ENCODE measurements at regions not wholly inside any gene's neighbourhood (a gene's known extent, or its start where the extent isn't known, plus 50 kb on each side); places are given as distances from the start of the nearest gene placed in this dataset.

- TF ChIP-seq RBBP5 (conservative IDR thresholded peaks at IDR 0.05) (no peak), CBFB (IDR thresholded peaks at IDR 0.05; ENCODE audit: low read depth) (no peak), ZZZ3 (IDR thresholded peaks at IDR 0.05; ENCODE audit: control insufficient read depth, insufficient read length, low read depth) (no peak)
These were observed 73.4 kb upstream of the GPRIN3 start (continued) for GRCh38 chr4:89380980-89381379.

- H3K9me3 ChIP-seq (replicated peaks; ENCODE audit: control insufficient read depth, insufficient read depth, low read length): no peaks in the 10 kb centered on the region
- no peaks in the 10 kb centered on the region for H3K79me2 ChIP-seq (ENCODE audit: control insufficient read depth, insufficient read depth, low read length)
- no peak overlapping the region for H3K9ac ChIP-seq (ENCODE audit: control insufficient read depth, insufficient read depth, low read length)
- no peaks in the 10 kb centered on the region for H3K4me1 ChIP-seq (ENCODE audit: control insufficient read depth, insufficient read depth, low read length)
- 0% methylated on average over 1 of the region's 1 CpG for WGBS (ENCODE audit: insufficient coverage, insufficient replicate concordance, low lambda C conversion rate, missing lambda C conversion rate)
- ATAC-seq (no peak), DNase-seq (ENCODE audit: low read depth, low spot score) (no peak), FAIRE-seq (no peak)
- H4K20me1 ChIP-seq (ENCODE audit: control insufficient read depth, insufficient read depth): no peaks in the 10 kb centered on the region
- SMC1A ChIA-PET (ENCODE audit: uncharacterized antibody, unreplicated experiment): interaction anchor here (0.9 kb wide), 1 partner anchor 26 kb away, joined by 3 read pairs; no protein-coding TSS in a partner anchor
- RAD21 ChIA-PET (ENCODE audit: unreplicated experiment): no interaction called here
- intact Hi-C loops (cut with micrococcal nuclease; ENCODE audit: unreplicated experiment): no loop called here
- no peak overlapping the region for H3K4me2 ChIP-seq (ENCODE audit: control insufficient read depth, insufficient read depth)
- no peak overlapping the region for H2AFZ ChIP-seq (ENCODE audit: control insufficient read depth, low read depth, low read length)
- CTCF ChIA-PET: no interaction called here
- no peaks in the 10 kb centered on the region for H3K36me3 ChIP-seq (ENCODE audit: control insufficient read depth in 2 of 2, insufficient read depth in 2 of 2, low read length in 1 of 2)
- no peaks in the 10 kb centered on the region for H3K27me3 ChIP-seq (replicated peaks in 1 of 2; ENCODE audit: control insufficient read depth in 2 of 2, insufficient read depth in 2 of 2, low read length in 1 of 2)
- BruUV-seq (replicated peaks): no TSS peak
- in situ Hi-C loops (cut with MboI): no loop called here
- TF ChIP-seq CHD4 (IDR thresholded peaks at IDR 0.05) (no peak), YBX1 (IDR thresholded peaks at IDR 0.05) (no peak), E2F8 (IDR thresholded peaks at IDR 0.05; ENCODE audit: low read depth, partially characterized antibody) (no peak), BCL3 (IDR thresholded peaks at IDR 0.05; ENCODE audit: borderline replicate concordance, insufficient read depth, low read depth, low read length, poor library complexity, severe bottlenecking) (no peak), LARP7 (IDR thresholded peaks at IDR 0.05) (no peak), KAT2A (conservative IDR thresholded peaks at IDR 0.05; ENCODE audit: control insufficient read depth, low read depth, low read length) (no peak), RB1 (IDR thresholded peaks at IDR 0.05; ENCODE audit: borderline replicate concordance) (no peak), TBL1XR1 (IDR thresholded peaks at IDR 0.05; ENCODE audit: low read depth, low read length) (no peak), ZNF207 (IDR thresholded peaks at IDR 0.05; ENCODE audit: borderline replicate concordance) (no peak), PKNOX1 (IDR thresholded peaks at IDR 0.05) (no peak), MEF2A (IDR thresholded peaks at IDR 0.05; ENCODE audit: insufficient read depth, low read depth, low read length) (no peak), BACH1 (IDR thresholded peaks at IDR 0.05; ENCODE audit: borderline replicate concordance) (no peak), POLR2A (IDR thresholded peaks at IDR 0.05; ENCODE audit: low read depth, low read length) (no peak)
- H3K4me3 ChIP-seq: no peak overlapping the region
- POLR2A ChIA-PET: no interaction called here
- H3K27ac ChIP-seq (ENCODE audit: control insufficient read depth, insufficient read depth): no peak overlapping the region
These were observed 72.0 kb upstream of the GPRIN3 start for GRCh38 chr4:89379511-89380044.
